Pons (tissue), 1 donor: ENCODE measurements at regions not wholly inside any gene's neighbourhood (a gene's known extent, or its start where the extent isn't known, plus 50 kb on each side); places are given as distances from the start of the nearest gene placed in this dataset.

ENCODE experiments used
- DNase-seq: peaks from one replicate; pipeline ENCODE4 v3.0.0-alpha.2; 2016; ENCODE audit warnings: low spot score

DNA sequence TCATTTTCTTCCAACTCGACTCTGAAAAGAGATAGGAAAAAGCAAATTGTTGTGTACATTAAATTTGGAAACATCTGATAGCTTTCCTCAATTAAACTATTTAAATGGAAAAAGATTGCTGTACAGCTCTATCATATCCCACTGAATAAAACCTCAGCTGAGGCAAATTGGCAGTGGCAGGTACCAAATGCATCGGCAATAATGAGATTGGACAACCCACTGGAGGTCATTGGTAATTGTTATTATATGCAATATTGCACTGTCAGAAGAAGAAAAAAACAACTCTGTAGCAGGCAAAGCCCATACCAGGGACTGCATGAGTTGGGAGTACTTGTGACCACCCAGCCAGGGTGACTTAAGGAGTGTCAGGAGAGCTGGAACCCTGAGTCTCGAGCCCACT, 291.6 kb upstream of the SKOR2 start:
- DNase-seq: no peak

DNA sequence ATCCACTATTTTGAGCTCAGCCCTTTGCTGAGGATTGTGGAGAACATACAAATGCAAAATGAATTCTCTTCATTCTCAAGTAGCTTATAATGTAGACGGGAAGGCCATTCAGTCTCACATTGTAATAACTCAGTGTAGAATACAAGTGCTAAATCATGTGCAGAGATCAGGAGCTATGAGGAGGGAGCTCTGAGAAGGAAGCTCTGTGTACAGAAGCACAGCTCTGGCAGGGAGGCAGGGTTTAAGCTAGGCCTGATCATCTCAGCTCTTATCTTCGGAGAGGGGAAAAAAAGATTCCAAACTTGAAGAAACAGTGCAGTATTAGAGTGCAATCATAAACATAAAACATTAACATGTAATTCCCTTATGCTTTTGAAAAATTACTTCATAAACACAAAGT, 291.1 kb upstream of the SKOR2 start:
- no peak for DNase-seq

DNA sequence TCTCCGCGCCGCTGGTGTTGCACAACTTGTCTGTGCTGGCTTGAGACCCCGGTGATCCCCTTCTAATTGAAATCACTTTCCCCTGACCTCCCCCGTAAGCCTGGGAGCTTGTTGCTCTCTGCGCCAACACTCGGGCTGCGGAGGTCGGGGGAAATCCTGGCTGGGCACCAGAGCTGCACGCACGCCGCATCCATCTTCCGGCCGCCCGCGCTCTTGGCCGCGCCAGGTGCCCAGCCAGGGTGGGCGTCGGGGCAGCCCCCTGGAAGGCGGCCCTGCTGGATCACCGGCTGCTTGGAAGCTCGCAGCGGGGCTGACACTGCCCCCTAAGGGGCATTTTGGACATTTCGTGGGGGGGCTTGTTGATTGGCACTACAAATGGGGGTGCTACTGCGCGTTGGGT, 280.3 kb upstream of the SKOR2 start:
- DNase-seq: no peak

DNA sequence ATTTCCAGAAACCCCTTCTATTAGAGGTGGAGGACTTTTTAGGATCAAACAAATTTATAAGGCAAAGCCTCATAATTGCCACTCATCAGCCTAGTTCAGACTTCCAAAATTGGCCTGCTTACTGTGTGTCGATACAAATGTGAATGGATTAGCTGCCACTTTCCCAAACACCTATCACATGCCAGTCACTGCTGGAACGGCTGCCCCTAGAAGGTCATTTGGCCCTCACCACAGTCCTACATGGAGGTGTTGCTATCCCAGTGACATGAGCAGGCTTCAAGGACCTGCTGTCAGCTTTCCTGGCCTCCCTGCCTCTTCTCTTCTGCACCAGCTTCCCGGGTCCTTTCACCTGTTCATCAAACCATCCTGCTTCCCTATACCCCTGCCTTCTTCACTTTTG, 279.2 kb upstream of the SKOR2 start:
- no peak for DNase-seq

DNA sequence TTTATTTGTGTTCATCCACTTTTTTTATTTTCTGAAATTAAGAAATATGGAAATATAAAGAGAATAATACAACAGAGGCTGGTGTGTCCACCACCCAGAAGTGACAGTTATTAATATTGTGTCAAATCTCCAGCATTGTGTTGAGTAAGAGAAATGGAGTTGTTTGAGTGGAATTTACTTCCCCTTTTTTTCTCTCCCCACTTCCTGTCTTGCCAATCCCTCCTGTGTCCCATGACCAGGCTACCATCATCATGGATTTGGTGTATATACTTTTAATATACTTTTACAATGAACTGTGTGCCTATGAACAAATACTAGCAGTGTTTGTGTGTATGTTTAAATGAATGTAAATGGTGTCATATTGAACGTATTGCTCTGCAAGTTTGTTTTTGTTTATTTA, 276.9 kb upstream of the SKOR2 start:
- DNase-seq: no peak

DNA sequence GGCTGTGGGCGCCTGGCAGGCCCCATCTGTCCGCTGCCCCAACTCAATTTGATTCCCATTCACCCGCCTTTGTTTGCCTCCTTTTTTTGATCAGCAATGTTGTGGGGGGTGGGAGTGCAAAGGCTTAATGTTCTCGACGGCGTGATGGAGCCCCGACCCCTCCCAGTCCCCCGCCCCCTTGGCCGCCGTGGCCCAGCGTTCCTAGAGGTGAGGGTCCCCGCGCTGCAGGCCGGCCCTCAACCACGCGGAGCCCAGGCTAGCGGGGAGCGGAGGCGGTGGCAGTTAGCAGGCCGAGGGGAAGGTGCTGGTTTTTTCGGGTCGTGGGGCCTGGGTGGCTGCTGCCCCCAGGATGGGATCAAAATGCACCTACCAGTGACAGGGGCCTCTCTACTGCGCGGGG, 274.7 kb upstream of the SKOR2 start:
- DNase-seq: no peak

DNA sequence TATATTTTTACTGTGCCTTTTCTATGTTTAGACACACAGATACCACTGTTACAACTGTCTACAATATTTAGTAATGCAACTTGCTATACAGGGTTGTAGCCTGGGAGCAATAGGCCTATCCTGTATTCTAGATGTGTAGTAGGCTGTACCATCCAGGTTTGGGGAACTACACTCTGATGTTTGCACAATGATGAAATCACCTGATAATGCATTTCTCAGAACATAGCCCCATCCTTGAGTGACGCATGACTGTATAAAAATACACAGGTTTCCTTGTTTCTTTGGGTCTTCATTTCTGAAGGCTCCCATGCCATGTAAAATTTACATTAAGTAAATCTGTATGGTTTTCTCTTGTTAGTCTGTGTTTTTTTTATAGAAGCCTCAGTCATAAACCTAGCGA, 270.9 kb upstream of the SKOR2 start:
- DNase-seq: no peak

DNA sequence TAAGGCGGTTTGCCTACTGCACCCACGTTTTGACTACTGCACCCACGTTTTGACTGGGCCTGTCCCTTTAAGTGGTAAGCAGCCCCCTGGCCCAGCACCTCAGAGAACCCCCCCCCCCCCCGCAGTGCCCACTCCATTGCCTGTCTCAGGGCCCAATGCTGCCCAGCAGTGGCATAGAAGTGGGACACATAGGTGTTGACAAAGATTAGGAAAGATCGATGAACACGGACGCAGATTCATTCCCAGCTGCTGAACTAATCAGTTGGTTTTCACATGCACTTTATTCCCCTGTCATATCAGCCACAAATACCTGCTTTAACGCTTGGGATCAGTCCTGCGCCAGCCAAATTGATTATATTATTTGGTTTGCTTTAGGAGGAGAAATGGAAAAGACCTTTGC, 268.8 kb upstream of the SKOR2 start:
- DNase-seq: no peak

DNA sequence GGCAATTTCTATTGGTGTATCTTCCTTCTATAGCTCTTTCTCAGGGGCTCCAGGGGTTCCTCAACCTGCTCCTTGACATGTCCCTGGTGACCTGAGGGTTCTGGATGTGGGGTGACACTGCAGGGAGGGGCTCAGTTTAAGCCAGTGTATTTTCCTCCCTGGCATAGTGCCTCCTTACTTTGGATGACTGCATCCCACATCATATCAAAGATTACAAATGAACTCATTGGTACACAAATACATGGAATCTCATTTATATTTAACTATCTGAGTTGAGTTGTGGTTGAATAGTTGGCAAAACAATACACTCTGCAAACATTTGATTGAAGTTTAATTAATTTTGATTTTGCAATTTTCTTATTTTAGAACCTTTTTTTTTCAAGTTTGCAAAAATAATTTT, 268.2 kb upstream of the SKOR2 start:
- no peak for DNase-seq

DNA sequence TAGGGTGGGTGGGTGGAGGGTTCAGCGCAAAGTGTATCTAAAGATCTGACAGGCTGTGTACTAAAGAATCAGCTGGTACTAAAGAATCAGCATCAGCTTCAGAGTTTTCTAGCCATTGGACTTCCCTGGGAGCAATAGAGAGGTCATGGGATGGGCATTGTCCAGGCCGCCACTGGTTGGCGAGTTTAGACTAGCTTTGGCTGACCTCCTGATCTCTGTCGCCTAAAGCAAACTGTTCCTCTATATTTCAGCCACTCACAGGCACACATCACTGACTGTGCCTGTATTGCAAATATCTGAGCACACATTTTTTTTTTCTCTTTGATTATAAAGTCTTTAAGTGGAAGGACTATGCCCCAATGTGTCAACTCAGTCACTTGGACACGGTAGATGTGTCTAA, 267.8 kb upstream of the SKOR2 start:
- no peak for DNase-seq

DNA sequence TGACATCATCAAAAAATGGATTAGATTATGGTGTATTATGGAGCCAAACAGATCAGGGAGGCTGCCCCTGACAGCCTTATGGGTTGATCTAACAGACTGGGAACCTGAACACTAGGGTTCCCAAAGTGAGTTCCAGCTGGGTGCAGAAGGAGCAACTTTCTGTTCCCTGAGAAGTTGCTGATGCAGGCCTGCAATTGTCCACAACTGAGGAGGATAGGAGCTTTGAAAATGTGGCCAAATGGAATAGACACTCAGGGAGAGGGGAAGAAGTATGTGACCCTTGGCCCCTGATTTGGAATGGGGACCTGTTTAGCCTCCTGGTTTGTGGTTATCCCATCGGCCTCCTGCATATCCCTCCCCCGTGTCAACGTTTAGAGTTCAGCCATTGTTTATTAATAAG, 262.2 kb upstream of the SKOR2 start:
- DNase-seq: no peak

DNA sequence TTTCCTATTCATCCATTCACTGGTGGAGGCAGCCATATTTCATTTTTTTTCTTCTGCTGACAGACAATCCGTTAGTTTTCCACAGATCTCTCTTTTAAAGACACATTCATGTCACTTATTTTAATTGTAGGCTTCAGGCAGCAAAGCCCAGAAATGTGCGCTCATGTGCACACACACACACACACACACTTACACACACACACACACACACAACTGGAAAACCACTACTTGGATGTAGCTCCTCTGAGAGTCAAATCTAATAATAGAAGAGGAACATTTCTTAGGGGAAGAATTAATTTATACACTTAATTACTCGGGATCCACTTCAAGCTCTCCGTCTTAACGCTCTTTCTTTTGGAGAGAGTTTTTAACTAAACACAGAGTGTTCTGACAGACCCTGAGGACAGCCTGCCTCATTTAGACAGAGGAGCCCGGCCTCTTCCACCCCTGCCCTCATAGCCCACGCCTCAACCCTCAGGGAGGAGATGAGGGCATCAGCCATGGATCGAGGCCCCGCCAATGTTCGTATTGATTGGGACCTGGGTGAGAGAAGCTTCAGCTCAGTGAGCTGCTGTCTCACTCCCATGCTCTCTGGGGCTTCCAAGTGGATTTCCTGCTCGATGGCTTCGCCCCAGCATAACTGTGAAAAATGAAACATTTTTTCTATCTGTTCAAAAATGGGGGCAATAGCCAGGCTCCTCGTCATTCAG, 261.4 kb upstream of the SKOR2 start:
- no peak for DNase-seq

DNA sequence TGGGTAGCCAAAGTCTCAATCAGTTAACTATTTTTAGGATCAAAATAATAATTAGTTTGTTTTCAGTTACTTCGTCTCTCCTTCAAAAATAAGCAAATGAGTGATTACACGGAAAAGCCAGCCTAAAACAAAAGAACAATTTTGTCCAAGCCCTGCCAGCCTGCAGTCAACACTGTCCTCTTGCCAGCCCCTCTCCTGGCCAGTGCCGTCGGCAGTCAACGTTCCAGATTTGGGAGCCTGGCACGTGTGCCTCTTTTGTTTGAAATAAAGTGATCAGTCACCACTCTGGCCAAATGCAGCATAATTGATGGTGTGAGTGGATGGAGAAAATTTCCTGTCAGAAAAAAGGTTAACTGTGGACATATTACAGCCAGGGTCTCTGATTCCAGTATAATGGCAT, 260.6 kb upstream of the SKOR2 start:
- DNase-seq: no peak

DNA sequence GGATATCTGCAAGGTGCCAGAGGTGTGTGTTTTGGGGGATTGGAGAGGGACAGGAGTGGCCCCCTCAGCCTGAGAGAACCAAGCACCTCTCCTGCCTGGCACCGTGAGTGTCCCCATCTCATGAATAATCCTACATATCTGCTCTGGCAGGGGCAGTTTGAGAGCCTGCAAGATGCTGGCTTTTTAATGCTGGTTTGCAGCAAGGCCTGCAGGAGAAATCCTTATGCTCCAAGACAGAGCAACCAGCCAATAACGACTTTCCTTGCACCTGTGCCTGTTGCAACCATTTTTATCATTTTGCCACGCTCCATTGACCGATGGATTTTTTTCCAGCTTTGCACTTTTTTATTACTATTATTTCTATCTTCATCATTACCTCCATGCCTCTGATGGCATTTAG, 259.4 kb upstream of the SKOR2 start:
- no peak for DNase-seq

DNA sequence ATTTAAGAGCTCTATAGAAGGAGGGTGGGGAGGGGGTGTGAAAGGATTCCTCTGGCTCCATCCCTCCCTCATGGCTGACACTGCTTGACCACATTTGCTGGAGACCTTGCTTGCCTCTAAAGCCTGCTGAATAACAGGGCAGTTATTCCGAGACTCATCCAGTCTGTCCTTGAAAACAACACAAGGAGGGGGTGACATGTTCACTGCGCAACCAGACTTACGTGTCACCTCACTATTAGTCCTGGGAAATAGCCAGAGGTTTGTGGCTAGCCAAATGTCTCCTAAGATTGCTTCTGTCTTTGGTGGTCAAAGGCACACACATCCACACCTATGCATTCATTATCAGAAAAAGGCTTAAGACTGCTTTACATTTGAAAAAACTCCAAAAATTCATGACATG, 256.2 kb upstream of the SKOR2 start:
- no peak for DNase-seq

DNA sequence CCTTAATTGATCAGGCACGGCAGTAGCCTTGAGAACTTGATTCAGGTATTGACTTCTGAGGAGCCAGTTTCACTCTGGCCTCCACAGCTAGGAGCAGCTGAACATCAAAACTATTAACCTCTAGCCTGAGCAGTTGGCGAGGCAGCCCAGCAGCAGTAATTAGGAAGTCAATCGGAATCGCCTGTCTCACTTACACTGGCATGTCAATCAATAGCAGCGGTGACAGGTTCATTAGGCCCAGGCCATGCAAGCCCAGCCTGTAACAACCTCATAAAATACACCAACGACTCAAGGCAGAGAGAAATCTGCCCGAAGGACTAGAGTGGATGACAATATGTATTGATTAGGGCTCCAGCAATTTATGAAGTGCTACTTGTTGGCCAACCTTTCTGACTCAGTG, 255.4 kb upstream of the SKOR2 start:
- DNase-seq: no peak

DNA sequence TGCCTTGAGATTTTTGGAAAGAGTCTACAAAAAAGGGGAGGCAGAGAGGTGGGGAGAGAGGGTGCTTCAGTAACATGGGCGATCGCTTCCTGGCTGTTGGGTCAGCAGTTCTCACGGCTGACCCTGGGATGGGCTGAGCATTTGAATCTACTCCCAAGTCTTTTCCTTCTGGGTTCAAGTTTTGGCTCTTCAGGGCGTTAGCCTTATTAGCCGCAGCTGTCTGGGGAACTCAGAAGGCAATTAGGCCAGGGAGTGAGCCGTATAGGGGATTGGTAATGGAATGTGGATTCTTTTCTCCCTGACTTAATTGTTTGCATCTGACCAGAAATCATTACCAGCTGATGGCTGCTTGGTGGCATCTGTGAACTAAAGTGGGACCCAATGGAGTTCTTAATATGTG, 250.5 kb upstream of the SKOR2 start:
- DNase-seq: no peak

DNA sequence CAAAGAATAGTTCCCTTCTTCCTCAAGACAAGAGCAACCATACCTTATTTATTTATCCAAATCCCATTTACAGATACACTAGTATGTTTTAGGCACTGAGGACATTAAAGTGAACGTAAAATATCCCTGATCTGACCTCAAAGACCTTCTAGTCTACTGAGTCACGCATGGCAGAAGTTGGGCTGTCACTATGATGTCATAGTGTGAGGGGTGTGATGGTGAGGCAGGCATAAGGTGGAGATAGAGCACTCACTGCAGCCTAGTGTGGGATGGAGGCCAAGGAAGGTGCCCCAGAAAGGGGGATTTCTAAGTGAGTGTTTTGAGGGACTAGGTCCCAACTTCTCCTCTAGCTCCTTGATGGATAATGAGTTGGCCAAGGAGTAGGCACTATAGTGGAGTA, 249.5 kb upstream of the SKOR2 start:
- DNase-seq: no peak

DNA sequence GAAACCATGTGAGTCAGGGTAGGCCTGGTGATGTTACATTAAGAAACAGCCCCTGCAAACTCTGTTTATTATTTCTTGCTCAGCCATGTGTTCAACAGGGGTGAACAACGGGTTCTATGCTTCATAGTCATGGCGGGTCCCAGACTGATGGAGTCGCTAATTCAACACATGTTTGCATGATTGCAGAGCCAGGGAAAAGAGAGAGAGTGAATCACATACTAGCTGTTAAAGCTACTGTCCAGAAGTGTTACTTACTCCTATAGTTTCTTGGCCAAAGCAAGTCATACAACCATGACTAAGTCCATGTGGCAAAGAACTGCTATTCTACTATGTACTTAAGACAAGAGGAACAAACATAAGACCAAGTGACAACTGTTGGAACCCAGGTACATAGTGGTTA, 241.2 kb upstream of the SKOR2 start:
- no peak for DNase-seq

DNA sequence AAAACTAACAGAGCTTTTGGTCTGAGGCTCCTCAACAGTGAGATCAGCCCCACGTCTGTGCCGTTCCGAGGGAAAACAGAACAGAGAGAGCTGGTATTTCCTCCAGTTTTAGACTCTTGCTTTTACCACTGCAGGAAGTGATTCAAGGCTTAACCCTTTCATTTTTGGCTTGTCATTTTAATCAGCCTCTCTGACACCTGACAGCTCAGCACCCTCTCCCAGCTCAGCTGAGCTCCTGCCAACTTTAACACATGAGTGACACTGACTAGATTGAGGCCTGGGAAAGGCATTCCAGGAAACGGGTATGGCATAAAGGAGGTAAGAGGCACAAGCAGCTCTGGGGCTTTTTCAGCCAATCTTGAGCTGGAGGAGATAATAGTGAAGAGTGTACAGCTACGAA, 239.4 kb upstream of the SKOR2 start:
- DNase-seq: no peak

DNA sequence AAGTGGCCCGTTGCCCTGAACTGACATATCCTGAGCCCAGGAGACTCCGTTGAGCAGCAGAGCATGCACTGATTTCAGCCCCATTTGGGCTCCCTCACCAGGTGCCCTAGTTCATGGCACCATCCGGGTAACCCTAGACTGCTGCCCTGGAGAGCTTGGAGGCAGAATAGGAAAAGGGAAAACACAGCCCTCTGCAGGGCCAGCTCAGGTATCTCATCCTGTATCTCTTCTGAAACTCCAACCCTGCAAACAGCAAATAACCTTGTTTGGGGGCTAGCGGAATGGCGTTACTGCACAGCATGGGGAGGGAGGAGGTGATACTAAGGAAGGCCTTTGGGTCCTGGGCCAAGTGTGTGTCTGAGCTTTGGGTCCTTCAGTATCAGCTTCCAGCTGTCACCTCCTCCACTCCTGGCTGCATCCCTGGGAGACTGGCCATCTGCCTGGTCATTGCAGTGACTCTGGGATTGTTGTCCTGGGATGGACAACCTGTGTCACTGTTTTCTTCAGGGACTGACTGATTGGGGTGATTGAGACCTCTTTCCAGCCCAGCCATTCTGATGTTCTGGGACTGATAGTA, 233.8 kb upstream of the SKOR2 start:
- no peak for DNase-seq

DNA sequence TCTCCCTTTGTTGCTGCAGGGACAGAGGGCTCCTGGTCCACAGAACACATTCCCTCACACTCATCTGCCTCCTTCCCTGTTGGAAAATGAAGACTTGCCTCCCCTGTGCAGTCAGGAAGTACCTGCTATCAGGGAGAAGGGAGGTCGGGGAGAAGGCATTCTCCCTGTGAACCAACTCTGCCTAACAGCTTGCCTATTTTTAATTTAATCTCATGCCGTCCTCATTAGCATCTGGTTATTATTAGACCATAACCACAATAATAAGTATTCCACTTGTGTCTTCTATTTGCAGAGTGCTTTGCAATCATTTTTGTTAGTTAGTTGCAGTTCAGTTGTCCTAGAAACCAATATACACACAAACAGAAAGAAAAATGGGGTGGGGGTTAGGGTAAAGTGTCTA, 232.6 kb upstream of the SKOR2 start:
- DNase-seq: no peak

DNA sequence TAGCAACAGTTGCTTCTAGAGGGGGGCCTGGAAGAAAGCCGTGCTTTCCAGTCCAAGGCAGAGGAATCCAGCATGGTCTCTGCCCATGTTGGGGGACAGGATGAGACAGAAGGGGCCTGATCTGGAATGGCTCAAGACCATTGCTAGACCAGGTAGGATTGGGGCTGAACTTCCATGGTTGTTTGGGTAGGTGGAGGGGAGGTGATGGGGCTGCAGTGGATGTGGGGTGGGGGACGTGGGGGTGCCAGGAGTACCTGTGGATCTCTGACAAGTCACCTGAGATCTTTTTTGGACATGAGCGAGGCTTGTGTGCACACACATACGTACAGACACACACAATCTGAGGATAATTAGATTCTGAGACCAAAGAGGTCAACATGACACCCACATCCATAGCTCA, 228.7 kb upstream of the SKOR2 start:
- DNase-seq: no peak

DNA sequence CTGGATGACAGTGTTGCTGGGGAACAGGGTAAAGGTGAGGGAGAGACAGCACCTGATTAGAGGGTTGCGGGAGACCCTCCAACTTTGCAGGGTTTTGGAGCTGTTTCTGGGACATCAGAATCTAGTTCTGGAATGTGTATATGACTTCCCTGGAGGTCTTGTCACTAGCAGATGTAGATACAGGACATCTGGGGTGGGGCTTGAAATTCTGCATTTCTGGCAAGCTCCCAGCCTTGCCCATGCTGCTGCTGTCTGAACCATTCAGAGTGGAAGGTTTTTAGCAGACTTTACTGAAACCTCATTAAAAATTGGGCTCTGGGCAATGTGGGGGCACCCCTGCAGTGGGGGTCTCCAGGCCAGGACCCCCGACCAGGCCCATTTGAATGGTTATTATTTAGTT, 220.3 kb upstream of the SKOR2 start:
- no peak for DNase-seq

DNA sequence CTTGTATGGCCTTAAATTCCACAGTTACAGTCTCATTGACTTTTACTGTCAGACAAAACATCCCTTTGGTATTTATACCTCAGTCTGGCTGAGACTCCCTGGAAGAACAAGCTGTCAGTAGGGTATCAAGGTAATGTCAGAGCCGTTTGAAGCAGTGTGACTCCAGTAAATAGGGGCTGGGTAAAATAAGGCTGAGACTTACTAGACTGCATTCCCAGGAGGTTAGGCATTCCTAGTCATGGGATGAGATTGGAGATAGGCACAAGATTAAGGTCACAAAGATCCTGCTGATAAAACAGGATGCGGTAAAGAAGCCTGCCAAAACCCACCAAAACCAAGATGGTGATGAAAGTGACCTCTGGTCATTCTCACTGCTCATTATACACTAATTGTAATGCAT, 219.5 kb upstream of the SKOR2 start:
- DNase-seq: no peak
